22Rv1 (cell line): ENCODE measurements at regions not wholly inside any gene's neighbourhood (a gene's known extent, or its start where the extent isn't known, plus 50 kb on each side); places are given as distances from the start of the nearest gene placed in this dataset.

Experiments
- H3K27ac ChIP-seq: fragments of 450-650 bp; 2 replicates; pipeline ENCODE4 v1.5.1; 2017
- CTCF ChIP-seq: fragments of 450-650 bp; IDR thresholded peaks from 2 replicates; pipeline ENCODE4 v1.5.1; 2017; ENCODE audit warnings: mild to moderate bottlenecking
- ZFX ChIP-seq: fragments of 450-650 bp; IDR thresholded peaks from 2 replicates; pipeline ENCODE4 v1.6.1; 2017; ENCODE audit warnings: antibody characterized with exemption, borderline replicate concordance

DNA sequence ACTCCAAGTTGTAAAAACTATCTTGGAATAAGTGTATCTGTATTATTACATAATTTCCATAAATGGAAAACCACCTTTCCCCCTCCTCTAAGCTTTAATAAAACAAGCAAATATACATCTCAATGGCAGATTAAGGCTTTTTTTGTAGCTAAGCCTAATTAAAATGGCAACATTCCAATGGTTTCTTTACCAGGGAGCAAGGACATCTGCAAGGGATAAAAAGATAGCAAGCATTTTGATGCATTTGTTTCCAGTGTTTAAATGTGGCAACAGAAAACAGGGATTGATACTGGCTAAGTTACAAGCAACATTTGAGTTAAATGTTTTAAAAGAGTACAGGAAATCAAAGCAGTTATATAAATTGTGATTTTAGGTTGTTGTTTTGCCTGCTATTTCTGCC, 1012.7 kb downstream of the ADGRL2 start:
- TF ChIP-seq CTCF (no peak), ZFX (no peak)

DNA sequence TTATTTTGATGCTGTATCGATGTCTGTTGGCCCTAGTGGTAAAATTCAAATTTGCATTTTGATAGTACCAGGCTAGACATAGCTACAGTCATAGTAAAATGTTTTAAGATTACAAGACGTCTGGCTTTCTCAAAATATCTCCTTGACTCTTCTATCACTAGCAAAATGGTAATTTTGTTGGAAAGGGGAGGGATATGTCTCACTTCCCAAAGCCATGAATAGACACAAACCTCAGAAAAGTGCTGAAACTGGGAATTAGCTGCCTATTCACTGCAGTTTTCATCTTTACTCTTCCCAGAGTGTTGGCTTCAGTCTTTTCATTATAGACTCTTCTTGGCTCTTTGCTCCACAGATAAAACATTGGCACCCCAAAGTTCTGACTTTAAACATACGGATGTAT, 1009.9 kb downstream of the ADGRL2 start:
- TF ChIP-seq CTCF (no peak), ZFX (no peak)
- H3K27ac ChIP-seq: no peak overlapping the region

More for the DNA sequence above, 1012.7 kb downstream of the ADGRL2 start:
- no peak overlapping the region for H3K27ac ChIP-seq

DNA sequence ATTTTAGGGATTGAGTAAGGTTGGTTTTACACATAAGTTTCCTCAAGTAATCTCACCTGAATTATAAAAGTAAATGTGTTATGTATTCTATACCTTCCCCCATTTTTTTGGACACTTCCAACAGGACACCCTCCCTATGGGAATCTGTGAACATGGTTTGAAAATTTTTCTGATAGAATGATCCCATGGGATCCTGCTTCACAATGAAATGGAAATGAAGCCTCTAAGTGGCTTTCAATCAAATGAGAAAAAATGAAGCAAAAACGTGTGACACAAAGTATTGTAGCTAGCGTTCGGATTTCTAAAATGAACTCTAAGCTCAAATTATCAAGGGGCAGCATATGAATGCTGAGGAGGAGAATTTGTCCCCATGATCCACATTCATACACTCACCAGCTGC, 1006.8 kb downstream of the ADGRL2 start:
- no peak overlapping the region for H3K27ac ChIP-seq
- TF ChIP-seq ZFX: no peak
- TF ChIP-seq CTCF: no peak

GRCh38 chr1:82806133-82806532, 1005.4 kb downstream of the ADGRL2 start:
- TF ChIP-seq ZFX: no peak
- no peak for TF ChIP-seq CTCF

DNA sequence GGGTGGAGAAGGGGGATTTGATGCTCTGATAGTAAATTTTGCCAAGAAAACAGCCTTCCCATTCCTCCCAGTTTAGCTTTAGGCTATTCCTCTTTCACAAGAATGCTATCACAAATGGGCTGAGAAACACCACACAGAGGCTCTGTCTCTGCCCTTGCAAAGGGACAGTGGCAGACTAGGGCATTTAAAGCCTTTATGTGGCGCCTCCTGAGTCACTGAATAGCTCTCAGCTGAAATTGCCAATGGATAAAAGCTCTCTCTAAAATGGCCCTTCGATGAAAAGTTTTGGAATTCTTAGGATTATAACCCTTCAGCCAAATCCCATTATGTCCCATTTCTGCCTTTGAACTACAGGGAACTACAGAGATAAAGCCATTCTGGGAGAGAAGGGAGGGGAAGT, 1000.4 kb downstream of the ADGRL2 start:
- no peak for TF ChIP-seq ZFX
- TF ChIP-seq CTCF: no peak
- H3K27ac ChIP-seq: no peak overlapping the region

More at GRCh38 chr1:82806133-82806532, 1005.4 kb downstream of the ADGRL2 start:
- no peak overlapping the region for H3K27ac ChIP-seq

DNA sequence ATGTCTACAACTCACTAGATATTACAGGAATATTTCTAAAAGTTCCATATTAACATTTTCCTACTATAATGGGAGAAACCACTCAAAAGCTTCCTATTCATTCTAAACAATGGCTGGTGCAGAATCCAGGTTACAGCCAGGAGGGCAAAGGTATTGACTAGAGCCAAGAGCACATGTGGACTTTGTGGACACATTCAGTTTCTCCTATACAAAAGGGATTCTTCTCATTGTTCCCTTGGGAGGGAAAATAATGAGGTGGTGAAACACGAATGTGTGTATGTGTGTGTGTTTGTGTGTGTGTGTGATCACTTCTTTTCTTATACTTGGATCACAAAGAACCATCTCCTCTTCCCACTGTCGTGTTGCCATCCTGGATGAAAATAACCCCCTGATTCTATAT, 1000.0 kb downstream of the ADGRL2 start:
- no peak for TF ChIP-seq CTCF
- TF ChIP-seq ZFX: no peak

GRCh38 chr1:82799261-82799660, 998.5 kb downstream of the ADGRL2 start:
- no peak for TF ChIP-seq CTCF
- TF ChIP-seq ZFX: no peak
- no peak overlapping the region for H3K27ac ChIP-seq

More for the DNA sequence above, 1000.0 kb downstream of the ADGRL2 start:
- H3K27ac ChIP-seq: no peak overlapping the region
